ENCODE measurements at regions not wholly inside any gene's neighbourhood (a gene's known extent, or its start where the extent isn't known, plus 50 kb on each side); places are given as distances from the start of the nearest gene placed in this dataset.
A peak's percentile ranks its signal among the peaks of the same experiment; 100 is the strongest.

GRCh38 chrX:57848857-57849256, 61.4 kb downstream of the ZXDA start:
- H3K4me3 ChIP-seq (ENCODE audit: low read depth, low read length) = no peak overlapping the region
- no peak for TF ChIP-seq CTCF (IDR thresholded peaks at IDR 0.05; ENCODE audit: low read depth, low read length)

- TF ChIP-seq CTCF (IDR thresholded peaks at IDR 0.05; ENCODE audit: low read depth, low read length) = no peak
- no peak overlapping the region for H3K4me3 ChIP-seq (ENCODE audit: low read depth, low read length)
Measured at GRCh38 chrX:57822818-57823217, 87.4 kb downstream of the ZXDA start.

GRCh38 chrX:57822398-57822797, 87.9 kb downstream of the ZXDA start:
- peak overlapping the region; percentile 11; the same call in 1 of the 2 replicates for H3K4me3 ChIP-seq (ENCODE audit: low read depth, low read length)
- no peak for TF ChIP-seq CTCF (IDR thresholded peaks at IDR 0.05; ENCODE audit: low read depth, low read length)

- TF ChIP-seq CTCF (IDR thresholded peaks at IDR 0.05; ENCODE audit: low read depth, low read length) = peak; percentile 17; the same call in 1 of the 2 replicates
- no peak overlapping the region for H3K4me3 ChIP-seq (ENCODE audit: low read depth, low read length)
Measured at GRCh38 chrX:57821703-57822387, 88.4 kb downstream of the ZXDA start.

- H3K4me3 ChIP-seq (ENCODE audit: low read depth, low read length) = no peak overlapping the region
- TF ChIP-seq CTCF (IDR thresholded peaks at IDR 0.05; ENCODE audit: low read depth, low read length) = peak; percentile 24; the same call in 1 of the 2 replicates
Measured at GRCh38 chrX:57817302-57817701, 93.0 kb downstream of the ZXDA start.

GRCh38 chrX:57772637-57773036, 92.6 kb upstream of the NLRP2B start:
- TF ChIP-seq CTCF (IDR thresholded peaks at IDR 0.05; ENCODE audit: low read depth, low read length) = no peak
- H3K4me3 ChIP-seq (ENCODE audit: low read depth, low read length) = no peak overlapping the region

- no peak for TF ChIP-seq CTCF (IDR thresholded peaks at IDR 0.05; ENCODE audit: low read depth, low read length)
- no peak overlapping the region for H3K4me3 ChIP-seq (ENCODE audit: low read depth, low read length)
Measured at GRCh38 chrX:57771689-57772088, 91.6 kb upstream of the NLRP2B start.
